Panc1 (cell line): ENCODE measurements at regions not wholly inside any gene's neighbourhood (a gene's known extent, or its start where the extent isn't known, plus 50 kb on each side); places are given as distances from the start of the nearest gene placed in this dataset.

ENCODE experiments used
- CTCF ChIP-seq: fragments of 450-650 bp; IDR thresholded peaks from 2 replicates; pipeline ENCODE4 v1.5.1; 2017; ENCODE audit warnings: mild to moderate bottlenecking
- POLR2AphosphoS5 ChIP-seq: IDR thresholded peaks from 2 replicates; pipeline ENCODE4 v1.6.1; 2012; ENCODE audit warnings: mild to moderate bottlenecking, low read depth, low read length, moderate library complexity
- REST ChIP-seq, 2 experiments: IDR thresholded peaks; 2 replicates each; pipeline ENCODE4 v1.6.1; 2011 to 2012; ENCODE audit warnings: low read depth in 2 of 2, control low read depth in 1 of 2, low read length in 1 of 2, mild to moderate bottlenecking in 1 of 2, moderate library complexity in 1 of 2; ENCODE audit not compliant: insufficient read depth in 1 of 2
- SIN3A ChIP-seq: IDR thresholded peaks from 2 replicates; pipeline ENCODE4 v1.6.1; 2012; ENCODE audit warnings: low read depth, mild to moderate bottlenecking, low read length, moderate library complexity, borderline replicate concordance; ENCODE audit not compliant: insufficient read depth

GRCh38 chr1:222463059-222463730 lies 84.7 kb downstream of the HHIPL2 start:
- TF ChIP-seq CTCF (no peak), SIN3A (no peak), REST (IDR thresholded peaks at IDR 0.05; ENCODE audit: insufficient read depth in 1 of 2, low read depth in 2 of 2, low read length in 1 of 2) (no peak), POLR2AphosphoS5 (no peak)
